WERI-Rb-1 (cell line): ENCODE measurements at regions not wholly inside any gene's neighbourhood (a gene's known extent, or its start where the extent isn't known, plus 50 kb on each side); places are given as distances from the start of the nearest gene placed in this dataset.

Experiments
- DNase-seq: peaks from one replicate; pipeline ENCODE4 v3.0.0-alpha.2; 2020
- H3K27ac ChIP-seq: fragments of 250-450 bp; sonication (Bioruptor Pico); 2 replicates; pipeline ENCODE4 v1.5.1; 2020; ENCODE audit warnings: mild to moderate bottlenecking, moderate library complexity
- H3K27me3 ChIP-seq: fragments of 250-450 bp; sonication (Bioruptor Pico); 2 replicates; pipeline ENCODE4 v1.5.1; 2021; ENCODE audit warnings: mild to moderate bottlenecking, low read depth, moderate library complexity; ENCODE audit not compliant: insufficient read depth, severe bottlenecking
- H3K36me3 ChIP-seq: fragments of 250-450 bp; sonication (Bioruptor Pico); 2 replicates; pipeline ENCODE4 v1.5.1; 2020; ENCODE audit warnings: mild to moderate bottlenecking, moderate library complexity
- H3K4me3 ChIP-seq: 2 replicates; pipeline ENCODE4 v1.5.1; 2011; ENCODE audit warnings: low read depth, mild to moderate bottlenecking, control low read depth, low read length
- H3K9me3 ChIP-seq: fragments of 250-450 bp; sonication (Bioruptor Pico); 2 replicates; pipeline ENCODE4 v1.5.1; 2021; ENCODE audit warnings: mild to moderate bottlenecking, moderate library complexity; ENCODE audit not compliant: severe bottlenecking
- TF ChIP-seq, protein P1 (sequence below): IDR thresholded peaks from 2 replicates; pipeline ENCODE4 v1.5.1; 2011; ENCODE audit warnings: low read depth, mild to moderate bottlenecking, control low read depth, inconsistent platforms, low read length

DNA sequence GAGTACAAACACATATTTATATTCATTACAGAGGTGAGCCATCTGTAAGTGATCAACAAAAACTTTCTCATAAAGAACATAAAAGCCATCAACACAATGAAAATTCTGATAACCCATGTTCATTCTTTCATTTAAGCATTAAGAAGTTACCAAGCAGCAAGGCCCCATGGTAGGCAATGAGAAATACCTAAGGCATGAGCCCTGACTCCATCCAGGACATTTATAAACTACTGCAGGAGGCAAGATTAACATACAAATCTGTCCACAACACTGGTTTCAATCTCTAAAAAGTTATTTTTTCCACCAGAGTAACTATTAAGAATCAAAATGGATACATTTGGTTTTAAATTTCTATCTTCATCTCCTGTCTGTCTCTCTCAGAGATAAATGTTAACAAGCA, 76.1 kb downstream of the SIPA1L2 start:
- Histone ChIP-seq H3K9me3 (no peaks in the 10 kb centered on the region), H3K4me3 (no peak overlapping the region), H3K27me3 (no peaks in the 10 kb centered on the region), H3K27ac (no peak overlapping the region), H3K36me3 (no peaks in the 10 kb centered on the region)
- TF ChIP-seq, protein P1, sequence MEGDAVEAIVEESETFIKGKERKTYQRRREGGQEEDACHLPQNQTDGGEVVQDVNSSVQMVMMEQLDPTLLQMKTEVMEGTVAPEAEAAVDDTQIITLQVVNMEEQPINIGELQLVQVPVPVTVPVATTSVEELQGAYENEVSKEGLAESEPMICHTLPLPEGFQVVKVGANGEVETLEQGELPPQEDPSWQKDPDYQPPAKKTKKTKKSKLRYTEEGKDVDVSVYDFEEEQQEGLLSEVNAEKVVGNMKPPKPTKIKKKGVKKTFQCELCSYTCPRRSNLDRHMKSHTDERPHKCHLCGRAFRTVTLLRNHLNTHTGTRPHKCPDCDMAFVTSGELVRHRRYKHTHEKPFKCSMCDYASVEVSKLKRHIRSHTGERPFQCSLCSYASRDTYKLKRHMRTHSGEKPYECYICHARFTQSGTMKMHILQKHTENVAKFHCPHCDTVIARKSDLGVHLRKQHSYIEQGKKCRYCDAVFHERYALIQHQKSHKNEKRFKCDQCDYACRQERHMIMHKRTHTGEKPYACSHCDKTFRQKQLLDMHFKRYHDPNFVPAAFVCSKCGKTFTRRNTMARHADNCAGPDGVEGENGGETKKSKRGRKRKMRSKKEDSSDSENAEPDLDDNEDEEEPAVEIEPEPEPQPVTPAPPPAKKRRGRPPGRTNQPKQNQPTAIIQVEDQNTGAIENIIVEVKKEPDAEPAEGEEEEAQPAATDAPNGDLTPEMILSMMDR, result no peak
- no peak for DNase-seq

DNA sequence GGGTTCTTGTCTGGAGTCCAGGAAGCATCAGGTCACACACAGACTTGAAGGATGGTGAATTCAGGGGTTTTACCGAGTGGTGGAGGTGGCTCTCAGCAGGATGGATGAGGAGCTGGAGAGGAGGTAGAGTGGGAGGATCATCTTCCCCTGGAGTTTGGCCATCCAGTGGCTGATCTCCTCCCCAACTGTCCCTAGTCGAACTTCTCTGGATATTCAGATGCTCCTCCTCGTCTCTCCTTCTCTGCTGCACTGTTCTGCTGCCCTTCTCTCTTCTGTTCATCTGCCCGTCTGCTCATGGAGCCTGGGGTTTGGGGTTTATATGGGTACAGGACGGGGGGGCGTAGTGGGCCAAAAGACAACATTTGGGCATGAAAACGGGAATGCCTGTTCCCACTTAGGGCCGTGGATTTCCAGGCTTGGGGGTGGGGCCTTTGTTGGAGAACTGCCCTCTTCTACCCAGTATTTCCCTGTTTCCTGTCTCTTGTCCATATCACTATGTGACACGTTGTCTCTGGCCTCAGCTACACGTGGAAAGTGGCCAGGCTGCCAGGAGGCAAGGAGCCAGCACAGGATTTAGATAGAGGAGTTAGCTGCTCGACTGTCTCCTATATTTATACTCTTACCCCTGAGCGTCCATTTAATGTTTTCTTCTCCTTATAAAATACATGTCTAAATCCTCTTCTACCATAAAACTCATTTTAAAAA, 76.7 kb downstream of the SIPA1L2 start:
- Histone ChIP-seq H3K9me3 (no peaks in the 10 kb centered on the region), H3K27me3 (no peaks in the 10 kb centered on the region), H3K4me3 (no peak overlapping the region), H3K36me3 (no peaks in the 10 kb centered on the region), H3K27ac (no peak overlapping the region)
- TF ChIP-seq, protein P1, result no peak
- DNase-seq, result no peak

DNA sequence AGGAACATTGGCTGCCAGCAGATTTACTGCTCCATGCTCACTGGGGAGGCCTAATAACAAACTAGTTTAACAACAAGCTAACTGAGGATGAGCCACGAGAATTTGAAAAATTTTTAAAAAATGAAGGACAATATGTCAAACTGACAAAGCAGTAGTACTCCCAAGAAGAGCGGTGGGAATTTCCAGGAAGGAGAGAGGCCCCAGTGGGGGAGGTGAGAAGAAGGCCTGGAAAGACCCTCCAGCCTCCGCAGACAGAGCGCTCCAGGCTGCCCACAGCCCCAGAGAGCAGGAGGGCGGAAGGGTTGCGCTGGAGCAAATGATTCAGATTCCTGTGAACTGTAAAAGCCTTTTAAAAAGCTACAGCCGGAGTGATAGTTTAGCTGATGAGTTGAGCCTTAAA, 78.5 kb downstream of the SIPA1L2 start:
- H3K4me3 ChIP-seq, result no peak overlapping the region

DNA sequence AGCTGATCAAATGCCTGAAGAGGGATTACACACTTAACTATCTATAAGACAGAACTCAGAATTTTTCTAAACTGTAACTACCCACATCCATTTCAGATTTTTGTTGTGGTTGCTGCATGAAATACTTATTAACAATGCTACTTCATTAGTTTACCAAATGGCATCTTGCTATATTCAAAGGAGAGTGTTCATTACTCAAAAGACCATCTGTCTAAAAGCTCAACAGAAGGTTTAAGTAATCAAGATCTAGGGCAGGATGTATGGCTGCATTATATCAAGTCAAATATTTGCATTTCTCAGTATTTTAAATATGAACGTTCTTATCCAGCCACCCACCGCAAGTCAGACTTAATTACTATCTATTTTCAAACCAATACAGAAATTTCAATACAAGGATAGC, 79.9 kb downstream of the SIPA1L2 start:
- no peaks in the 10 kb centered on the region for H3K9me3 ChIP-seq
- no peak overlapping the region for H3K4me3 ChIP-seq
- no peaks in the 10 kb centered on the region for H3K36me3 ChIP-seq
- H3K27ac ChIP-seq, result no peak overlapping the region
- DNase-seq, result no peak
- H3K27me3 ChIP-seq, result no peaks in the 10 kb centered on the region
- TF ChIP-seq, protein P1, result no peak

More for the DNA sequence above, 78.5 kb downstream of the SIPA1L2 start:
- Histone ChIP-seq H3K27me3 (no peaks in the 10 kb centered on the region), H3K36me3 (no peaks in the 10 kb centered on the region), H3K9me3 (no peaks in the 10 kb centered on the region), H3K27ac (no peak overlapping the region)
- no peak for DNase-seq
- TF ChIP-seq, protein P1, result no peak

DNA sequence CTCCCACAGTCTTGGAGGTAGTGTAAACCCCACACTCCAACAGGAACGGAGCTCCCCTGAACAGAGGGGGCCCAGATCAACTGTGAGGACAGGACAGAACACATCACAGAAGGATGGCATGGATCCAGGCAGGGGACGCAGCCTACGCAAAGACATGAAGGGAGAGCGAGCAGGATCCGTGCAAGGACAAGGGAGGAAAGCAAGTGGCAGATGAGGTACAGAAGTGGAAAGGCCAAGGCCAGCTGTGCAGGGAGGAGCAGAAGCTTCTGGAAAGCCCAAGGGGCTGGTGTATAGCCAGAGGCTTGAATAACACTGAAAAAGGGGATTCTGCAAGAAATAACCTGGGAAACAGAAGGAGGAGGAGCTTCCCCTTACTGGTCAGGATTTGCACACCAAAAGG, 81.2 kb downstream of the SIPA1L2 start:
- H3K27ac ChIP-seq, result no peak overlapping the region
- H3K9me3 ChIP-seq, result no peaks in the 10 kb centered on the region
- H3K4me3 ChIP-seq, result no peak overlapping the region
- H3K36me3 ChIP-seq, result no peaks in the 10 kb centered on the region
- no peaks in the 10 kb centered on the region for H3K27me3 ChIP-seq
- TF ChIP-seq, protein P1, result no peak
- no peak for DNase-seq

DNA sequence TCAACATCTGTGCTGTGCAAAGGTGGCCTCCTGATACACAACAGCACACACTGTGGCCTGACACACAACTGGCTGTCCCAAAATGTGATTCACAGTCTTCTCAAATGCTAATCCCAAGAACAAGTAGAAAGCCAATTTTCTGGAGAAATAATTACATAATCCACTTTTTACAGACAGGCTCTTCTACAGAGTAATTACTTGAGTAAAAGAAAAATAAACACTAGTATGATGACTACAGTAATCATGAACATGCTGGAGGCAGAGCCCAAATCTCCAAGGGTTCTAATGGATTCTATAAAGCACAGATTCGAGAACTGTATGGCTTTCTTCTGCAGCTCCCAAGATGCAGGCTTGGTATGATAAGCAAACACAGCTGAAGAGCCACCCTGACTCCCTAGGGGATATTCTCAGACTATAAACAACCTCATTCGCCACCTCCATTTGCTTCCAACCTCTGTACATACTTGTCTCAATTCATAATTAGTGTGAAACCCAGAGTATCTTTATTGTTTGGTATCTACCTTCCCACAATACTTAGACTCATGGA, 81.9 kb downstream of the SIPA1L2 start:
- no peak for DNase-seq
- Histone ChIP-seq H3K4me3 (no peak overlapping the region), H3K27me3 (no peaks in the 10 kb centered on the region), H3K27ac (no peak overlapping the region), H3K9me3 (no peaks in the 10 kb centered on the region), H3K36me3 (no peaks in the 10 kb centered on the region)
- TF ChIP-seq, protein P1, result no peak
